Limb (tissue), 2 donors: ENCODE measurements at regions not wholly inside any gene's neighbourhood (a gene's known extent, or its start where the extent isn't known, plus 50 kb on each side); places are given as distances from the start of the nearest gene placed in this dataset.

Source experiments
- DNase-seq, 2 donors: peaks; one replicate each; pipeline ENCODE4 v3.0.0-alpha.2; 2016; ENCODE audit errors: extremely low spot score in 2 of 2

GRCh38 chr2:200253639-200254038 lies 52.9 kb upstream of the SPATS2L start:
- no peak for DNase-seq

GRCh38 chr2:200254773-200255172 lies 51.7 kb upstream of the SPATS2L start:
- DNase-seq: no peak

GRCh38 chr2:200255549-200255948 lies 50.9 kb upstream of the SPATS2L start:
- DNase-seq: no peak
